ENCODE measurements at regions not wholly inside any gene's neighbourhood (a gene's known extent, or its start where the extent isn't known, plus 50 kb on each side); places are given as distances from the start of the nearest gene placed in this dataset.

DNA sequence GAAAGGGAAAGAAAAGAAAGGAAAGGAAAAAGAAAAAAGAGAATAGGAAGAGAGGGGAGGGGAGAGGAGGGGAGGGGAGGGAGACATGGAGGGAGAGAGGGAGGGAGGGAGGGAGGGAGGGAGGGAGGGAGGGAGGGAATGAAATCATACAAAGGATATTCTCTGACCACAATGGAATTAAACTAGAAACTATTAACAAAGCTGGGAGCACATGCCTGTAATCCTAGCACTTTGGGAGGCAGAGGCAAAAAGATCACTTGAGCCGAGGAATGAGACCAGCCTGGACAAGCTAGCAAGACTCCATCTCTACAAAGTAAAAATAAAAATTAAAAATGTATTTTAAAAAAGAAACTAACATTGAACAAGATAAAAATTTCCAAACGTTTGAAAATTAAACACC is 62.8 kb downstream of the ILRUN start:
- Histone ChIP-seq H3K79me2 (ENCODE audit: control insufficient read depth, insufficient read depth, low read length) (peaks cover 3% of the 10 kb centered on the region), H3K9me3 (replicated peaks; ENCODE audit: control insufficient read depth, insufficient read depth, low read length) (no peaks in the 10 kb centered on the region), H3K9ac (replicated peaks; ENCODE audit: extremely low read depth, insufficient read depth, low read length) (no peak overlapping the region), H3K4me1 (ENCODE audit: control insufficient read depth, extremely low read depth, insufficient read depth, low read length) (no peaks in the 10 kb centered on the region), H3K4me3 (replicated peaks in 1 of 3; ENCODE audit: insufficient read depth in 1 of 3, low read depth in 1 of 3, low read length in 3 of 3) (no peak overlapping the region), H3K27me3 (ENCODE audit: control insufficient read depth in 2 of 2, insufficient read depth in 2 of 2, low read length in 2 of 2) (no peaks in the 10 kb centered on the region), H2AFZ (ENCODE audit: low read depth, low read length) (no peak overlapping the region), H3K27ac (ENCODE audit: insufficient read depth, low read depth, low read length) (no peak overlapping the region), H3K36me3 (ENCODE audit: control insufficient read depth in 2 of 2, extremely low read depth in 1 of 2, insufficient read depth in 2 of 2, low read length in 2 of 2) (no peaks in the 10 kb centered on the region), H3K9me1 (replicated peaks; ENCODE audit: control insufficient read depth, extremely low read depth, insufficient read depth, low read length) (no peaks in the 10 kb centered on the region), H3K4me2 (ENCODE audit: insufficient read depth, low read length) (no peak overlapping the region), H4K20me1 (replicated peaks; ENCODE audit: control insufficient read depth, extremely low read depth, insufficient read depth, low read length) (no peaks in the 10 kb centered on the region)
- BruUV-seq (replicated peaks) = no TSS peak
- dilution Hi-C loops (cut with MboI; ENCODE audit: extremely low pct_ligation_motif_present, low sequenced_read_pairs) = no loop called here
- intact Hi-C loops (cut with micrococcal nuclease) = no loop called here
- TF ChIP-seq, protein P1, sequence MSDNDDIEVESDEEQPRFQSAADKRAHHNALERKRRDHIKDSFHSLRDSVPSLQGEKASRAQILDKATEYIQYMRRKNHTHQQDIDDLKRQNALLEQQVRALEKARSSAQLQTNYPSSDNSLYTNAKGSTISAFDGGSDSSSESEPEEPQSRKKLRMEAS (IDR thresholded peaks at IDR 0.05; ENCODE audit: insufficient read depth, insufficient read length) = no peak
- TF ChIP-seq GATA2 (IDR thresholded peaks at IDR 0.05; ENCODE audit: insufficient read depth, insufficient read length, low read depth, low read length) = no peak
- no peak for TF ChIP-seq POLR2A (IDR thresholded peaks at IDR 0.05; ENCODE audit: low read depth, low read length)
- TF ChIP-seq, protein P2, sequence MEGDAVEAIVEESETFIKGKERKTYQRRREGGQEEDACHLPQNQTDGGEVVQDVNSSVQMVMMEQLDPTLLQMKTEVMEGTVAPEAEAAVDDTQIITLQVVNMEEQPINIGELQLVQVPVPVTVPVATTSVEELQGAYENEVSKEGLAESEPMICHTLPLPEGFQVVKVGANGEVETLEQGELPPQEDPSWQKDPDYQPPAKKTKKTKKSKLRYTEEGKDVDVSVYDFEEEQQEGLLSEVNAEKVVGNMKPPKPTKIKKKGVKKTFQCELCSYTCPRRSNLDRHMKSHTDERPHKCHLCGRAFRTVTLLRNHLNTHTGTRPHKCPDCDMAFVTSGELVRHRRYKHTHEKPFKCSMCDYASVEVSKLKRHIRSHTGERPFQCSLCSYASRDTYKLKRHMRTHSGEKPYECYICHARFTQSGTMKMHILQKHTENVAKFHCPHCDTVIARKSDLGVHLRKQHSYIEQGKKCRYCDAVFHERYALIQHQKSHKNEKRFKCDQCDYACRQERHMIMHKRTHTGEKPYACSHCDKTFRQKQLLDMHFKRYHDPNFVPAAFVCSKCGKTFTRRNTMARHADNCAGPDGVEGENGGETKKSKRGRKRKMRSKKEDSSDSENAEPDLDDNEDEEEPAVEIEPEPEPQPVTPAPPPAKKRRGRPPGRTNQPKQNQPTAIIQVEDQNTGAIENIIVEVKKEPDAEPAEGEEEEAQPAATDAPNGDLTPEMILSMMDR (IDR thresholded peaks at IDR 0.05; ENCODE audit: extremely low read depth in 1 of 2, insufficient read depth in 1 of 2, low read depth in 1 of 2, low read length in 2 of 2) = no peak
- no peak for TF ChIP-seq JUN (IDR thresholded peaks at IDR 0.05; ENCODE audit: borderline replicate concordance, insufficient read depth, insufficient read length, low read depth)
- TF ChIP-seq FOS (IDR thresholded peaks at IDR 0.05; ENCODE audit: borderline replicate concordance, insufficient read depth, low read length) = no peak
- no peak for TF ChIP-seq MYC (IDR thresholded peaks at IDR 0.05; ENCODE audit: low read depth, low read length)
- no peak for TF ChIP-seq POLR2AphosphoS5 (IDR thresholded peaks at IDR 0.05; ENCODE audit: insufficient read depth, low read depth, low read length)
- no peak for TF ChIP-seq EZH2 (IDR thresholded peaks at IDR 0.05; ENCODE audit: borderline replicate concordance, low read depth, low read length, severe bottlenecking)
- DNase-seq (ENCODE audit: low read depth, low spot score) (no peak), FAIRE-seq (no peak)
- ChIA-PET POLR2A (no interaction called here), CTCF (no interaction called here)

All from endothelial cell of umbilical vein (primary cell).